HG02588 (cell line): ENCODE measurements at regions not wholly inside any gene's neighbourhood (a gene's known extent, or its start where the extent isn't known, plus 50 kb on each side); places are given as distances from the start of the nearest gene placed in this dataset.
"Not testable (repeated sequence)": the region's sequence is repeated elsewhere in the genome, so short reads cannot be mapped to it uniquely, and the experiment has no call there.

Experiments used
- ATAC-seq: cut with Tn5 transposase; IDR thresholded peaks from one replicate; pipeline ENCODE4 v1.9.1; 2021; ENCODE audit warnings: mild to moderate bottlenecking, moderate library complexity; ENCODE audit not compliant: unreplicated experiment

- ATAC-seq = no peak
Measured at GRCh38 chr4:11069083-11069482, 359.6 kb downstream of the HS3ST1 start.

- ATAC-seq = not testable (repeated sequence)
Measured at GRCh38 chr4:11066584-11066983, 362.1 kb downstream of the HS3ST1 start.

GRCh38 chr4:11060637-11061036, 368.1 kb downstream of the HS3ST1 start:
- ATAC-seq = not testable (repeated sequence)

DNA sequence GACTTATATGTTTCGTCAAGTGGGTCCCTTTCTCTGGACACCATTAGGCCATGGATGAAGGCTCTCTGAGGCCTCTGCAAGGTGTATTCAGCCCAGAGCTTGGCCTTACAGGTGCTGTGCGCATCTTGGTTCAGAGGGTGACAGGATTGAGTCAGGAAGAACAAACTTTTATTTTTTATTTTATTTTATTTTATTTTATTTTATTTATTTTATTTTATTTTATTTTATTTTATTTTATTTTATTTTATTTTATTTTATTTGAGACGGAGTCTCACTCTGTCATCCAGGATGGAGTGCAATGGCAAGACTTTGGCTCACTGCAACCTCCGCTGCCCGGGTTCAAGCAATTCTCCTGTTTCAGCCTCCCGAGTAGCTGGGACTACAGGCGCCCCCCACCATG, 370.4 kb upstream of the CLNK start:
- not testable (repeated sequence) for ATAC-seq

DNA sequence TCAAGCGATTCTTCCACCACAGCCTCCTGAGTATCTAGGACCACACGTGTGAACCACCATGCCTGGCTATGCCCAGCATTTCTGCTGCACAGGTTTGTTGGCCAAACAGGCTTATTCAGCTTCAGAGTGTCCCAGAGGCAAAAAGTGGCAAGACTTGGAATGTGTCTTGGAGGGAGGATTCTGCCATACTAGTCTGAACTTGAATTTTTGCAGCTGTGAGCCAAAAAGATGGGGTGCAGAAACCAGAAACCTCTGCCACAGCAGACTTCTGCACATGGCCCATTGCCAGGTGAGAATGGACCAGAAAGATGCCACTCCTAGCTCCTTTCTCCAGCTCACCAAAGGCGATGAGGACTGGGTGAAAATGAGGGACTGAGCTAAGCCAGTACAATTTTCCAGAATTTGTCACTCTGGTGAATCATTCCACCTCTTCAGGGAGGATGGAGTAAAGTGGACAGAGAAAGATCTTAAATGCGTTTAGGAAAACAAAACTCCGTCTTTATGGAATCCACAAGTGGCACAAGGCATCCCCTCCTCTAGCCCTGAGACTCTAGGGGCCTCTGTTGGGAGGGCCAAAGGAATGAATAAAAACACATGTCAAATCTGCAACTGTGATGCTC, 369.1 kb upstream of the CLNK start:
- ATAC-seq = no peak

GRCh38 chr4:11051181-11051580, 366.6 kb upstream of the CLNK start:
- no peak for ATAC-seq

GRCh38 chr4:11050766-11051165, 366.2 kb upstream of the CLNK start:
- no peak for ATAC-seq

DNA sequence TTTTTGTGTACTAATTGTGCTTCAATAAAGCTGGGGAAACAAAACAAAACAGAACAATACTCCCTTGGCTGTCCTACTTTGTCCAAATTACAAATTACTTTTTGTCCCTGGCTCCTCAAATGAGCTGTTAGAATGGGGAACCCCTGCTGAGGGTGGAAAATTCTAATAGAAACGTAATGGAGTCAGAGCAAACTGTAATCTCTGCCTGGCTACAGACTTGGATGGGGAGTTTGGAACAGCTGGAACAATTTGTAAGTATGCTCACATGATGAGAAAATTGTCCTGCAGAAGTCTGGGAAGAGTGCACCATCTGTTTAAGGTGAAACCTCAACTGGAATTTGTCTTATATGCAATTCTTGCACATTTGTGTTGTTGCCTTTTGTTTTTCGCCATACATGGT, 364.4 kb upstream of the CLNK start:
- no peak for ATAC-seq

DNA sequence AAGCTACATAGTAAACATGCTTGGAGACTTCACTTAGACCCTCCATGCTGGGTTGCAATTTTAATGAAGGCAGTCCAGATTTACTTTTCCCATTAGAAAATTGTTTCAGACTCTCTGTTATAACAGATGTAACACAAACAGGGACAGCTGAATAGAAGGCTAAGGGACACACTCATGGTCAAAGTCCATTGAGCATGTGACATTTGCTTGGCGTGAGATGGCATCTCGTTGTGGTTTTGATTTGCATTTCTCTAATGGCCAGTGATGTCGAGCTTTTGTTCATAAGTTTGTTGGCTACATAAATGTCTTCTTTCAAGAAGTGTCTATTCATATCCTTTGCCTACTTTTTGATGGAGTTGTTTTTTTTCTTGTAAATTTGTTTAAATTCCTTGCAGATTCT, 358.2 kb upstream of the CLNK start:
- no peak for ATAC-seq

GRCh38 chr4:11039634-11040131, 355.1 kb upstream of the CLNK start:
- ATAC-seq = no peak

GRCh38 chr4:11038926-11039325, 354.4 kb upstream of the CLNK start:
- no peak for ATAC-seq

DNA sequence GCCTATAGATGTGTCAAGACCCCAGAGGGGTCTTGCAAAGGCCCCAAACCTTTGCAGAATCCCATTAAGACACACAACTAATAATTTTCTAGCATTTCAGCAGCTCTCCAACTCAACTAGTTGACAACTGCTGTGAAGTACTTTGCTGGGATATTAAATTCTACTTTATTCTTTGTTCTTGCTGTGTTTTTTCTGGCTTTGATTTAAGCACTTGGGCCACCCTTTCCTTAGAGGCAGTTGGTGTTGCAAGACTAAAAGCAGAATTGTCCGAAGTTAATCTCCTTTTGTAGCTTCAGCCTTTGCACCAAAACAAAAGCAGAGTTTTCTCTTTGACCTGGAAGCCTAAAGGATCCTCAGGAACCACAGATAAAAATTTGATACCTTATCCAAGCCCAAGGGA, 353.1 kb upstream of the CLNK start:
- ATAC-seq = no peak

DNA sequence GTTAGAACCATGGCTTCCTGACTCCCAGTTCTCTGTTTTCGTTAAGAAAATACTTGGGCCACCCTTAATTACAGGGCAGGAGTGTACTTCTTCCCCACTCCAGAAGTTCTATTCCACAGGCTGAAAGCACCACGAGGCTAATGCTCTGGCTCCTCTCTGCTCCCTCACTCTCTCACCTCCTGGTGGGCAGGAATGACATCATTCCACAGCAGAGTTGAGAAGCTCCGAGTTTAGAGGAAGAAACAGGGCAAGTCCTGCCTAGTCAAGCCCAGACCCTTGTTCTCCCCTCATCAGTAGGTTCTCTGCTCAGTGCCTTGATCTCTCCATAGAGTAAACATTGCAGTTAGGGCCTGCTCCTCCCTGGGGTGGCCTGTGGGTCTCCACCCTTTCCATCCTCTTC, 343.8 kb upstream of the CLNK start:
- ATAC-seq = no peak

GRCh38 chr4:11021333-11021732, 336.8 kb upstream of the CLNK start:
- ATAC-seq = no peak

DNA sequence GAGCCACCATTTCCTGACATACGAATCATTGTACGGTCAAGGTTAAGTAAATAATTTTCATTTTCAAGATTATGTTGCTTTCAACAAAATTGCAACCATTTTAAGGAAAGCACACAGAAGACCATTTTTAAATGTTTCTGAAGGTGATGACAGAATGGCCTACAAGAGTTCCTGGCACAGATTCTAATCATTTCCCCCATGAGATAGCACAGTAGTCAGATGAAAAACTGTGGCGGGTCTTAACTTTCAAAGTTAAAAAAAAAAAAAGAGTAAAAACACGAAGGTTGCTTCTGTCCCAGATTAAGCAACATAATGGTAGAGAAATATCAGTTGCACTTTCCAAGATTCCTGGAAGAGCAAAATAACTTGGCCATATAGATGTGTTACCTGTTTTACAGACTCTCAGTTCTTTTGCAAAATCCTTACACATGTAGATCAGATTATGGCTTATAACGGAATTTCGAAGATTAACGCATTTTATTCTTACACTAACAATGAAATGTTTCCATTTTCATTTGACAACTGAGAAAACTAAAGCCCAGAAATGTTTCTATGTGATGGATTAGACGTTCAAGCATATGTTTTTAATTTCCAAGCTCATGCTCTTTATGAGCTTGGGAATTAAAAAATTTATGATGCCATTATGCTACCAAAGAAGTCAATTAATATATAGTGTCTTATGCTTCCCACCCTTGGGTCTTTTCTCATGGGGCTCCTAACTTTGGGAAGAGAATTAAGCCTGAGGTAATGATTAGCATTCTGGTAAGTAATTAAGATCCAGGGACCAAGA, 335.1 kb upstream of the CLNK start:
- no peak for ATAC-seq

- no peak for ATAC-seq
Measured at GRCh38 chr4:11014199-11014598, 329.6 kb upstream of the CLNK start.

- ATAC-seq = no peak
Measured at GRCh38 chr4:11013094-11013664, 328.6 kb upstream of the CLNK start.

DNA sequence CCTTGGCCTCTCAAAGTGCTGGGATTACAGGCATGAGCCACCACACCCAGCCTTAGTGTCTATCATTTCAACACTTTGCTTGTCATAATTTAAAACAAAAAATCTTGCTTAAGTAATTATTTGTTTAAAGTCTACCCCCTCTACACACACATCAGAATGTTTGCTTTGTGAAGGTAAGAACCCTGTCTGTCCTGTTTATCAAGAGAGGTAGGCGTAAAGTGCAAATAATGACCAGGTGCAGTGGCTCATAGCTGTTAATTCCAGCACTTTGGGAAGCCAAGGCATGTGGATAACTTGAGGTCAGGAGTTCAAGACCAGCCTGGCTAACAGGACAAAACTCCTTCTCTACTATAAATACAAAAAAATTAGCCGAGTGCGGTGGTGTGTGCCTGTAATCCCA, 326.7 kb upstream of the CLNK start:
- no peak for ATAC-seq

DNA sequence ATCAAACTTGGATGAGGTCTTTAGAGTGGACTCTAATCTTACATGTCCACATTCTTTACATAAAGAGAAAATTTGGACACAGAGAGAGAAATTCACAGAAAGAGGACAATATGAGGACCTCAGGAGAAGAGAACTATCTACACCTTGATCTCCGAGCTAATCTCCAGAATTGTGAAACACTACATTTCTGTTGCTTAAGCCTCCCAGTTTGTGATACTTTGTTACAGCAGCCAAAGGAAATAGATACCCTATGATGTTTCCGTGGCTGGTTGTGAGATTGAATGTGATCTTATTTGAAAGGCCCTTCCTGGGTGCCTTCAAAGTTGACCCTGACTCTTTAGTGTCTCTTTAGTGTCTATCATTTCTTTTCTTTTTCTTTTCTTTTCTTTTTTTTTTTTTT, 326.1 kb upstream of the CLNK start:
- no peak for ATAC-seq

DNA sequence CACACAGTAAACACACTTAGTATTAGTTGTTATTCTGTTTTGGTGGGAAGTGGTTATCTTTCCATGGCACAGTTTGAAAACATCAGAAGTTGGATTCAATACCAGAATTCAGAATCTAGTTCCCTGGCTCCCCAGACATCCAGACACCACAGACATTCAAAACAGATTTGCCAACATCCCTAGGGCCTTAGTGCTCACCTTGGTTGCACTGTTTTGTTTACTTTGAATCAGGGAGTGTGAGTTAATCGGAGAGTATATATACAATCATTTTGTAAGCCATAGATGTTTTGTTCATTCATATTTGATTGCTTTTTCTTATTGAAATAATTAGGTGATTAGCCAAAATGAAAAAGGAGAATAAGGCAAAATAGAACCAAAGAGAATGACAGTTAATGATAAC, 324.7 kb upstream of the CLNK start:
- ATAC-seq = no peak

GRCh38 chr4:11005300-11005699, 320.7 kb upstream of the CLNK start:
- no peak for ATAC-seq

DNA sequence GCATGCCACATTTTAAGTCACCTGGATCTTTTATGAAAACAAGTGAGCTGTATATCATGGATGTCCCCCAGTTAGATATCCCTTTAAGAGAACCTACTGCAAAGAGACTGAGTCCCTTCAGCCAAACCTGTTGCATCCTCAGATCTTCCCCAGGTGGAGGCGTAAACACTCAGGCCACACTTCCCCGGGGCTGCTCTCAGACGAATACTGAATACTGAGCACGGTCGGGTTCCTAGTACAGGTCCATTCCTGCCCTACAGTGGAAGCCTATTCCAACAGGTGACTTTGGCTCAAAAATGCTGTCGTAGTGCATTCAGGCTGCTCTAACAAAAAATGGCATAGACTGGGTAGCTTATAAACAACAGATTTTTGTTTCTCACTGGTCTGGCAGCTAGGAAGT, 320.2 kb upstream of the CLNK start:
- ATAC-seq = no peak
